ENCODE measurements at regions not wholly inside any gene's neighbourhood (a gene's known extent, or its start where the extent isn't known, plus 50 kb on each side); places are given as distances from the start of the nearest gene placed in this dataset.

DNA sequence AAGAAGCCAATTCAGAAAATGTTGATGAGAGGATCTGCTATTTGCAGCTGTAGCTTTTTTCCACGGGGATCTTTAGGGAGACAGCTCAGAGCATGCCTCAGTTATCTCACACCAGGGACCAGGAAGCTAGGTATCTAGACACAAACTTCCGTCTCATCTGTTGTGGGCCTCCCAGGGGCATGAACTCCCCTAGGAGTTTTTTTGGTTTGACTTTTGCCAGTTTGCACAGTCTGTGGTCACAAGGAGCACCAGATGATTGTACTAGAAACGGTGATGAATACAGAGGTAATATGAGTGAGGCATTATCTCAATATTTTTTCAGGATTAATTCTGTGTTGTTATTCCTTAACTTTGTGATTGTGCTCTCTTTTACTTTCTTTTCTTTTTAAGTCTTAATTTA lies 533.2 kb upstream of the SEMA6A start:
- Histone ChIP-seq H3K4me1 (ENCODE audit: control insufficient read depth, extremely low read depth, insufficient read depth, low read length) (no peaks in the 10 kb centered on the region), H2AFZ (ENCODE audit: low read depth, low read length) (no peak overlapping the region), H3K4me2 (ENCODE audit: insufficient read depth, low read length) (no peak overlapping the region), H3K4me3 (replicated peaks in 1 of 3; ENCODE audit: insufficient read depth in 1 of 3, low read depth in 1 of 3, low read length in 3 of 3) (no peak overlapping the region), H3K36me3 (ENCODE audit: control insufficient read depth in 2 of 2, extremely low read depth in 1 of 2, insufficient read depth in 2 of 2, low read length in 2 of 2) (no peaks in the 10 kb centered on the region), H3K9me3 (replicated peaks; ENCODE audit: control insufficient read depth, insufficient read depth, low read length) (no peaks in the 10 kb centered on the region), H3K9ac (replicated peaks; ENCODE audit: extremely low read depth, insufficient read depth, low read length) (no peak overlapping the region), H3K79me2 (ENCODE audit: control insufficient read depth, insufficient read depth, low read length) (no peaks in the 10 kb centered on the region), H3K27ac (ENCODE audit: insufficient read depth, low read depth, low read length) (no peak overlapping the region), H4K20me1 (replicated peaks; ENCODE audit: control insufficient read depth, extremely low read depth, insufficient read depth, low read length) (no peaks in the 10 kb centered on the region), H3K9me1 (replicated peaks; ENCODE audit: control insufficient read depth, extremely low read depth, insufficient read depth, low read length) (no peaks in the 10 kb centered on the region), H3K27me3 (ENCODE audit: control insufficient read depth in 2 of 2, insufficient read depth in 2 of 2, low read length in 2 of 2) (no peaks in the 10 kb centered on the region)
- DNase-seq (ENCODE audit: low read depth, low spot score): no peak
- CTCF ChIA-PET: no interaction called here
- dilution Hi-C loops (cut with MboI; ENCODE audit: extremely low pct_ligation_motif_present, low sequenced_read_pairs) (no loop called here), intact Hi-C loops (cut with micrococcal nuclease) (no loop called here)
- TF ChIP-seq, protein P1, sequence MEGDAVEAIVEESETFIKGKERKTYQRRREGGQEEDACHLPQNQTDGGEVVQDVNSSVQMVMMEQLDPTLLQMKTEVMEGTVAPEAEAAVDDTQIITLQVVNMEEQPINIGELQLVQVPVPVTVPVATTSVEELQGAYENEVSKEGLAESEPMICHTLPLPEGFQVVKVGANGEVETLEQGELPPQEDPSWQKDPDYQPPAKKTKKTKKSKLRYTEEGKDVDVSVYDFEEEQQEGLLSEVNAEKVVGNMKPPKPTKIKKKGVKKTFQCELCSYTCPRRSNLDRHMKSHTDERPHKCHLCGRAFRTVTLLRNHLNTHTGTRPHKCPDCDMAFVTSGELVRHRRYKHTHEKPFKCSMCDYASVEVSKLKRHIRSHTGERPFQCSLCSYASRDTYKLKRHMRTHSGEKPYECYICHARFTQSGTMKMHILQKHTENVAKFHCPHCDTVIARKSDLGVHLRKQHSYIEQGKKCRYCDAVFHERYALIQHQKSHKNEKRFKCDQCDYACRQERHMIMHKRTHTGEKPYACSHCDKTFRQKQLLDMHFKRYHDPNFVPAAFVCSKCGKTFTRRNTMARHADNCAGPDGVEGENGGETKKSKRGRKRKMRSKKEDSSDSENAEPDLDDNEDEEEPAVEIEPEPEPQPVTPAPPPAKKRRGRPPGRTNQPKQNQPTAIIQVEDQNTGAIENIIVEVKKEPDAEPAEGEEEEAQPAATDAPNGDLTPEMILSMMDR (IDR thresholded peaks at IDR 0.05; ENCODE audit: extremely low read depth in 1 of 2, insufficient read depth in 1 of 2, low read depth in 1 of 2, low read length in 2 of 2): no peak
- TF ChIP-seq GATA2 (IDR thresholded peaks at IDR 0.05; ENCODE audit: insufficient read depth, insufficient read length, low read depth, low read length): no peak
- TF ChIP-seq POLR2A (IDR thresholded peaks at IDR 0.05; ENCODE audit: low read depth, low read length): no peak
- no peak for TF ChIP-seq MYC (IDR thresholded peaks at IDR 0.05; ENCODE audit: low read depth, low read length)
- TF ChIP-seq, protein P2, sequence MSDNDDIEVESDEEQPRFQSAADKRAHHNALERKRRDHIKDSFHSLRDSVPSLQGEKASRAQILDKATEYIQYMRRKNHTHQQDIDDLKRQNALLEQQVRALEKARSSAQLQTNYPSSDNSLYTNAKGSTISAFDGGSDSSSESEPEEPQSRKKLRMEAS (IDR thresholded peaks at IDR 0.05; ENCODE audit: insufficient read depth, insufficient read length): no peak
- TF ChIP-seq POLR2AphosphoS5 (IDR thresholded peaks at IDR 0.05; ENCODE audit: insufficient read depth, low read depth, low read length): no peak
- no peak for TF ChIP-seq FOS (IDR thresholded peaks at IDR 0.05; ENCODE audit: borderline replicate concordance, insufficient read depth, low read length)
- no peak for TF ChIP-seq JUN (IDR thresholded peaks at IDR 0.05; ENCODE audit: borderline replicate concordance, insufficient read depth, insufficient read length, low read depth)
- no peak for TF ChIP-seq EZH2 (IDR thresholded peaks at IDR 0.05; ENCODE audit: borderline replicate concordance, low read depth, low read length, severe bottlenecking)
- POLR2A ChIA-PET: no interaction called here
- FAIRE-seq: no peak
- BruUV-seq (replicated peaks): no TSS peak
